Panc1 (cell line): ENCODE measurements at regions not wholly inside any gene's neighbourhood (a gene's known extent, or its start where the extent isn't known, plus 50 kb on each side); places are given as distances from the start of the nearest gene placed in this dataset.

Experiments used
- ATAC-seq: fragments of 200-7000 bp; cut with Tn5 transposase; 2 replicates; pipeline ENCODE4 v1.9.1; 2020; ENCODE audit warnings: mild to moderate bottlenecking, moderate library complexity
- BruUV-seq: library from RNA; stranded (reverse); fragments of 400-500 nt; replicated peaks from 2 replicates; lab custom pipeline; 2021; lab: Mats Ljungman, UMichigan
- CTCF ChIA-PET: fragments of 300-600 bp; sonication (Branson Sonifier 250); formaldehyde crosslinking; loops from one replicate; lab custom pipeline; 2022; ENCODE audit warnings: antibody characterized with exemption; lab: Charles Lee
- POLR2A ChIA-PET: fragments of 300-600 bp; sonication (Branson Sonifier 250); formaldehyde crosslinking; loops from one replicate; lab custom pipeline; 2022; ENCODE audit warnings: antibody characterized with exemption; lab: Charles Lee
- DNase-seq: peaks from one replicate; pipeline ENCODE4 v3.0.0-alpha.2; 2010; ENCODE audit warnings: low read depth, low spot score
- H3K27ac ChIP-seq: 2 replicates; pipeline ENCODE4 v1.5.1; 2011; ENCODE audit warnings: mild to moderate bottlenecking, low read length, inconsistent platforms
- H3K27me3 ChIP-seq: fragments of 200-500 bp; sonication (Bioruptor generic); 2 replicates; pipeline ENCODE4 v1.6.0; 2014; ENCODE audit warnings: low read length, inconsistent platforms; ENCODE audit not compliant: control insufficient read depth, insufficient read depth
- H3K36me3 ChIP-seq: fragments of 200-500 bp; sonication (Bioruptor generic); 2 replicates; pipeline ENCODE4 v1.5.1; 2014; ENCODE audit warnings: inconsistent platforms, mild to moderate bottlenecking, low read length, moderate library complexity; ENCODE audit not compliant: control insufficient read depth, insufficient read depth
- H3K4me1 ChIP-seq: 2 replicates; pipeline ENCODE4 v1.5.1; 2011; ENCODE audit warnings: inconsistent platforms, mild to moderate bottlenecking, low read length, moderate library complexity; ENCODE audit not compliant: control insufficient read depth, insufficient read depth
- H3K4me3 ChIP-seq, 2 experiments: 2 replicates each; pipeline ENCODE4 v1.5.1; 2011 to 2012; ENCODE audit warnings: low read depth in 2 of 2, low read length in 2 of 2, mild to moderate bottlenecking in 2 of 2, inconsistent platforms in 1 of 2, moderate library complexity in 1 of 2
- H3K9me3 ChIP-seq: fragments of 200-500 bp; sonication (Bioruptor generic); 2 replicates; pipeline ENCODE4 v1.5.1; 2014; ENCODE audit warnings: low read depth, mild to moderate bottlenecking, inconsistent platforms, low read length, moderate library complexity; ENCODE audit not compliant: control insufficient read depth, insufficient read depth
- CTCF ChIP-seq: fragments of 450-650 bp; IDR thresholded peaks from 2 replicates; pipeline ENCODE4 v1.5.1; 2017; ENCODE audit warnings: mild to moderate bottlenecking
- POLR2AphosphoS5 ChIP-seq: IDR thresholded peaks from 2 replicates; pipeline ENCODE4 v1.6.1; 2012; ENCODE audit warnings: mild to moderate bottlenecking, low read depth, low read length, moderate library complexity
- REST ChIP-seq, 2 experiments: IDR thresholded peaks; 2 replicates each; pipeline ENCODE4 v1.6.1; 2011 to 2012; ENCODE audit warnings: low read depth in 2 of 2, control low read depth in 1 of 2, low read length in 1 of 2, mild to moderate bottlenecking in 1 of 2, moderate library complexity in 1 of 2; ENCODE audit not compliant: insufficient read depth in 1 of 2
- SIN3A ChIP-seq: IDR thresholded peaks from 2 replicates; pipeline ENCODE4 v1.6.1; 2012; ENCODE audit warnings: low read depth, mild to moderate bottlenecking, low read length, moderate library complexity, borderline replicate concordance; ENCODE audit not compliant: insufficient read depth
- TCF7L2 ChIP-seq: IDR thresholded peaks from 2 replicates; pipeline ENCODE4 v1.6.1; 2011; ENCODE audit warnings: mild to moderate bottlenecking, low read depth, low read length, inconsistent platforms
- in situ Hi-C: cut with HindIII; loops from 2 replicates; pipeline ENCODE4 v1.10.0; 2016; ENCODE audit warnings: low sequenced_read_pairs, low pct_unique_long_range_greater_than_20kb
- intact Hi-C: fragments of 100-400 bp; cut with micrococcal nuclease; formaldehyde crosslinking; loops from one replicate; pipeline ENCODE4 v1.10.0; 2022; ENCODE audit not compliant: unreplicated experiment

DNA sequence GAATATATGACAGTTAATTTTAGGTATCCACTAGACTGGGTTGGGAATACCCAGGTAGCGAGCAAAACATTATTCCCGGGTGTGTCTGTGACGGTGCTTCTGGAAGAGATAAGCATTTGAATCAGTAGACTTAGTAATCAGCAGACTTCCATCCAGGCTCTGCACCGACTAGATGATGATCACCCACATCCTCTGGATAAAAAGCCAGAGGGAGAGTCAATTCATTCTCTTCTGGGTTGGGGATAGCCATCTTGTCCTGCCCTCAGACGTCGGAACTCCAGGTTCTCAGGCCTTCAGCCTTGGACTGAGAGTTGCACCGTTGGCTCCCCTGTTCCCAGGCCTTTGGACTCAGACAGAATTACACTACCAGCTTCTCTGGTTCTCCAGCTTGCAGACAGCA is 168.0 kb downstream of the PHLDA1 start:
- Histone ChIP-seq H3K27ac (peak overlapping the region; percentile 97), H3K4me1 (peaks cover 27% of the 10 kb centered on the region), H3K4me3 (0 out of 4 replicates have a peak overlapping the region, but pooled peaks of 1 of the 2 experiments have one; percentile 4), H3K27me3 (no peaks in the 10 kb centered on the region), H3K9me3 (peaks cover 26% of the 10 kb centered on the region; the same call in 1 of the 2 replicates), H3K36me3 (no peaks in the 10 kb centered on the region)
- TF ChIP-seq REST (IDR thresholded peaks at IDR 0.05; ENCODE audit: insufficient read depth in 1 of 2, low read depth in 2 of 2, low read length in 1 of 2) (no peak), TCF7L2 (no peak), POLR2AphosphoS5 (no peak), SIN3A (no peak), CTCF (no peak)
- TSS peak; percentile 99 for BruUV-seq
- peak; percentile 81 for ATAC-seq
- intact Hi-C loops (loop anchor here (10.0 kb wide), 2 partner anchors 111 to 139 kb away; no protein-coding TSS in a partner anchor), in situ Hi-C loops (no loop called here)
- ChIA-PET CTCF (no interaction called here), POLR2A (interaction anchor here (0.6 kb wide), 1 partner anchor 86 kb away, joined by 3 read pairs; no protein-coding TSS in a partner anchor)
- DNase-seq: no peak

- Histone ChIP-seq H3K36me3 (no peaks in the 10 kb centered on the region), H3K27me3 (no peaks in the 10 kb centered on the region), H3K4me3 (no peak overlapping the region), H3K27ac (peak overlapping the region; percentile 97), H3K9me3 (peaks cover 28% of the 10 kb centered on the region; the same call in 1 of the 2 replicates), H3K4me1 (peaks cover 27% of the 10 kb centered on the region)
- POLR2A ChIA-PET: interaction anchor here (0.5 to 0.6 kb wide), 3 partner anchors 86 to 117 kb away, joined by 3 to 10 read pairs (median 3); no protein-coding TSS in a partner anchor
- TF ChIP-seq CTCF (no peak), SIN3A (no peak), TCF7L2 (peak; percentile 83), POLR2AphosphoS5 (peak; percentile 66; the same call in 1 of the 2 replicates), REST (IDR thresholded peaks at IDR 0.05; ENCODE audit: insufficient read depth in 1 of 2, low read depth in 2 of 2, low read length in 1 of 2) (no peak)
- BruUV-seq: TSS peak; percentile 64
- ATAC-seq (peak; percentile 92), DNase-seq (peak; percentile 91)
- intact Hi-C loops: loop anchor here (10.0 kb wide), 2 partner anchors 112 to 138 kb away; no protein-coding TSS in a partner anchor
- in situ Hi-C loops: no loop called here
- CTCF ChIA-PET: no interaction called here
Observed at GRCh38 chr12:75862692-75863471, 168.7 kb downstream of the PHLDA1 start.
